ENCODE measurements at regions not wholly inside any gene's neighbourhood (a gene's known extent, or its start where the extent isn't known, plus 50 kb on each side); places are given as distances from the start of the nearest gene placed in this dataset.

DNA sequence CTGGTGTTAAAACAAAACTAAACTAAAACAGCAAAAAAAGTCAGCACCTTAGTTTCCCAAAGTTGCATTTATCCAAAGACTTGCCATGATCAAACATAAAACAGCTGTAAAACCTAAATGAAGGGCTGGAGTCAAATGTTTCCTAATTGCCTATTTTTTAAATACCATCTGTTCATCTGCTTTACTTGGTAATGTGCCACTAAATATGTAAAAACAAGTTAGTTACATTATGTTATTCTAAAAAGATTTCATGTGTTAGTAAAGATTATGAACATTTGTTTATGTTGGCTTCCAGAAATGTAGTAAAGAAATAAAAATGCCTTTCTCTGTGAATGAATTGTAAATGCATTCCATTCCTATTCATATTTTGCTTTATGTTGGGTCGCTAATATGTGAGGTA is 977.8 kb downstream of the FSTL5 start:
- TF ChIP-seq, protein P1, sequence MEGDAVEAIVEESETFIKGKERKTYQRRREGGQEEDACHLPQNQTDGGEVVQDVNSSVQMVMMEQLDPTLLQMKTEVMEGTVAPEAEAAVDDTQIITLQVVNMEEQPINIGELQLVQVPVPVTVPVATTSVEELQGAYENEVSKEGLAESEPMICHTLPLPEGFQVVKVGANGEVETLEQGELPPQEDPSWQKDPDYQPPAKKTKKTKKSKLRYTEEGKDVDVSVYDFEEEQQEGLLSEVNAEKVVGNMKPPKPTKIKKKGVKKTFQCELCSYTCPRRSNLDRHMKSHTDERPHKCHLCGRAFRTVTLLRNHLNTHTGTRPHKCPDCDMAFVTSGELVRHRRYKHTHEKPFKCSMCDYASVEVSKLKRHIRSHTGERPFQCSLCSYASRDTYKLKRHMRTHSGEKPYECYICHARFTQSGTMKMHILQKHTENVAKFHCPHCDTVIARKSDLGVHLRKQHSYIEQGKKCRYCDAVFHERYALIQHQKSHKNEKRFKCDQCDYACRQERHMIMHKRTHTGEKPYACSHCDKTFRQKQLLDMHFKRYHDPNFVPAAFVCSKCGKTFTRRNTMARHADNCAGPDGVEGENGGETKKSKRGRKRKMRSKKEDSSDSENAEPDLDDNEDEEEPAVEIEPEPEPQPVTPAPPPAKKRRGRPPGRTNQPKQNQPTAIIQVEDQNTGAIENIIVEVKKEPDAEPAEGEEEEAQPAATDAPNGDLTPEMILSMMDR (IDR thresholded peaks at IDR 0.05), result no peak
- no peak for TF ChIP-seq EP300 (IDR thresholded peaks at IDR 0.05; ENCODE audit: low read depth)
